PC-9 (cell line): ENCODE measurements at regions not wholly inside any gene's neighbourhood (a gene's known extent, or its start where the extent isn't known, plus 50 kb on each side); places are given as distances from the start of the nearest gene placed in this dataset.

Experiments used
- CTCF ChIP-seq: fragments of 200-600 bp; sonication (generic); conservative IDR thresholded peaks from 2 replicates; pipeline ENCODE4 v1.6.1; 2017; ENCODE audit warnings: mixed run types, antibody characterized with exemption, mild to moderate bottlenecking, moderate library complexity
- EZH2 ChIP-seq: fragments of 200-600 bp; sonication (generic); IDR thresholded peaks from 2 replicates; pipeline ENCODE4 v1.8.0; 2017; ENCODE audit warnings: antibody characterized with exemption, low read depth

GRCh38 chr3:139755551-139755950, 77.8 kb upstream of the NMNAT3 start:
- no peak for TF ChIP-seq CTCF
- TF ChIP-seq EZH2 = no peak
